DND-41 (cell line): ENCODE measurements at regions not wholly inside any gene's neighbourhood (a gene's known extent, or its start where the extent isn't known, plus 50 kb on each side); places are given as distances from the start of the nearest gene placed in this dataset.

Experiments used
- EZH2 ChIP-seq: IDR thresholded peaks from 3 replicates; pipeline ENCODE4 v1.6.1; 2012; ENCODE audit warnings: borderline replicate concordance, low read depth, mild to moderate bottlenecking, moderate library complexity, low read length, inconsistent platforms; ENCODE audit not compliant: severe bottlenecking
- TF ChIP-seq, protein P1 (sequence below): IDR thresholded peaks from 2 replicates; pipeline ENCODE4 v1.5.1; 2012; ENCODE audit warnings: borderline replicate concordance, low read length, moderate library complexity, mild to moderate bottlenecking; ENCODE audit not compliant: poor library complexity, severe bottlenecking; ENCODE audit errors: extremely low read depth

- TF ChIP-seq EZH2: no peak
- TF ChIP-seq, protein P1, sequence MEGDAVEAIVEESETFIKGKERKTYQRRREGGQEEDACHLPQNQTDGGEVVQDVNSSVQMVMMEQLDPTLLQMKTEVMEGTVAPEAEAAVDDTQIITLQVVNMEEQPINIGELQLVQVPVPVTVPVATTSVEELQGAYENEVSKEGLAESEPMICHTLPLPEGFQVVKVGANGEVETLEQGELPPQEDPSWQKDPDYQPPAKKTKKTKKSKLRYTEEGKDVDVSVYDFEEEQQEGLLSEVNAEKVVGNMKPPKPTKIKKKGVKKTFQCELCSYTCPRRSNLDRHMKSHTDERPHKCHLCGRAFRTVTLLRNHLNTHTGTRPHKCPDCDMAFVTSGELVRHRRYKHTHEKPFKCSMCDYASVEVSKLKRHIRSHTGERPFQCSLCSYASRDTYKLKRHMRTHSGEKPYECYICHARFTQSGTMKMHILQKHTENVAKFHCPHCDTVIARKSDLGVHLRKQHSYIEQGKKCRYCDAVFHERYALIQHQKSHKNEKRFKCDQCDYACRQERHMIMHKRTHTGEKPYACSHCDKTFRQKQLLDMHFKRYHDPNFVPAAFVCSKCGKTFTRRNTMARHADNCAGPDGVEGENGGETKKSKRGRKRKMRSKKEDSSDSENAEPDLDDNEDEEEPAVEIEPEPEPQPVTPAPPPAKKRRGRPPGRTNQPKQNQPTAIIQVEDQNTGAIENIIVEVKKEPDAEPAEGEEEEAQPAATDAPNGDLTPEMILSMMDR: no peak
Measured at GRCh38 chr2:183383854-183384253, 259.6 kb downstream of the NUP35 start.
